ENCODE measurements at regions not wholly inside any gene's neighbourhood (a gene's known extent, or its start where the extent isn't known, plus 50 kb on each side); places are given as distances from the start of the nearest gene placed in this dataset.

DNA sequence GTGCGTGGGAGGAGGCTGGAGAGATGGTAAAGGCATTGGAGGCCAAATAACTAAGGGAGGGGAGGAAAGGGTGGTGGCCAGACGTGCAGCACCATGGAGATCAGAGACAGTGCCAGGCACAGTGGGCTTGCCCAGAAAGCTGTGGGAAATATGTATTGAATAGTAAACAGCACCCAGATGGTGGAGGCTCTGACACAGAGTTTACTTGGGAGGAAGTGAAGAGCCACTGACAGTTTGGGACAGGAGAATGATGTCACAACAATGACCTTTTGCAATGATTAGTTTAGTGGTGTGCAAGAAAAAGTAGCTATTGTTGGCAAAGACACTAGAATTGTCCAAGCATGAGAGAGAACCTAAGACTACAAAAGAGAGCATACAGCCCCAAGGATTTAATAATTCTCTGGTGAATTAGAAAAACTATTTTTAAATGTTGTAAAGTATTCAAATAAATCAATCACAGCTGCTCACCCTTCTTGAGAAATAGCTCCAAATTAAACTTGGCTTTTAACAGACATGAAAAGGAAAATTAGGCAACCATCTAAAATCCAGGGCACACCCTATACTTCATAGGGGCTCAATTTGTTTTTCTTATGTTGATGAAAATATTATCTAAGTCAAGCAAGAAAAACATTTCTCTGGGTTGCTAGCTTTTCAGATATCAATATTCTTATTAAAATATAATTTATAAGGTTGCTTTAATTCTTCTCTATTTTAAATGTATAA is 458.7 kb upstream of the HNRNPA3 start:
- TF ChIP-seq, protein P1, sequence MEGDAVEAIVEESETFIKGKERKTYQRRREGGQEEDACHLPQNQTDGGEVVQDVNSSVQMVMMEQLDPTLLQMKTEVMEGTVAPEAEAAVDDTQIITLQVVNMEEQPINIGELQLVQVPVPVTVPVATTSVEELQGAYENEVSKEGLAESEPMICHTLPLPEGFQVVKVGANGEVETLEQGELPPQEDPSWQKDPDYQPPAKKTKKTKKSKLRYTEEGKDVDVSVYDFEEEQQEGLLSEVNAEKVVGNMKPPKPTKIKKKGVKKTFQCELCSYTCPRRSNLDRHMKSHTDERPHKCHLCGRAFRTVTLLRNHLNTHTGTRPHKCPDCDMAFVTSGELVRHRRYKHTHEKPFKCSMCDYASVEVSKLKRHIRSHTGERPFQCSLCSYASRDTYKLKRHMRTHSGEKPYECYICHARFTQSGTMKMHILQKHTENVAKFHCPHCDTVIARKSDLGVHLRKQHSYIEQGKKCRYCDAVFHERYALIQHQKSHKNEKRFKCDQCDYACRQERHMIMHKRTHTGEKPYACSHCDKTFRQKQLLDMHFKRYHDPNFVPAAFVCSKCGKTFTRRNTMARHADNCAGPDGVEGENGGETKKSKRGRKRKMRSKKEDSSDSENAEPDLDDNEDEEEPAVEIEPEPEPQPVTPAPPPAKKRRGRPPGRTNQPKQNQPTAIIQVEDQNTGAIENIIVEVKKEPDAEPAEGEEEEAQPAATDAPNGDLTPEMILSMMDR (conservative IDR thresholded peaks at IDR 0.05; ENCODE audit: low read depth, low read length) = no peak
- TF ChIP-seq EZH2 (IDR thresholded peaks at IDR 0.05; ENCODE audit: borderline replicate concordance, low read depth, low read length, poor library complexity, severe bottlenecking) = no peak
